WTC11 (cell line): ENCODE measurements at regions not wholly inside any gene's neighbourhood (a gene's known extent, or its start where the extent isn't known, plus 50 kb on each side); places are given as distances from the start of the nearest gene placed in this dataset.

Experiments used
- ATAC-seq: fragments of 200-7000 bp; cut with Tn5 transposase; 2 replicates; pipeline ENCODE4 v1.10.0; 2021; ENCODE audit warnings: mild to moderate bottlenecking, moderate library complexity
- CTCF ChIA-PET: fragments of 300-600 bp; sonication (Branson Sonifier 250); formaldehyde crosslinking; loops from one replicate; lab custom pipeline; 2021; ENCODE audit warnings: antibody characterized with exemption; lab: Charles Lee
- POLR2A ChIA-PET: fragments of 350-600 bp; sonication (Branson Sonifier 250); formaldehyde crosslinking; loops from one replicate; lab custom pipeline; 2021; ENCODE audit warnings: antibody characterized with exemption; lab: Charles Lee
- DNase-seq: peaks from one replicate; pipeline ENCODE4 v3.0.0; 2021; ENCODE audit warnings: low spot score
- H3K27ac Mint-ChIP-seq: 2 replicates; pipeline ENCODE4 v1.8.0; 2021; ENCODE audit warnings: mixed read lengths
- H3K27me3 Mint-ChIP-seq: 2 replicates; pipeline ENCODE4 v1.8.0; 2021; ENCODE audit warnings: low read depth, mild to moderate bottlenecking, moderate library complexity, mixed read lengths
- H3K36me3 Mint-ChIP-seq: 2 replicates; pipeline ENCODE4 v1.8.0; 2021; ENCODE audit warnings: mixed read lengths
- H3K4me1 Mint-ChIP-seq: 2 replicates; pipeline ENCODE4 v1.8.0; 2022; ENCODE audit warnings: mixed read lengths
- H3K4me3 Mint-ChIP-seq: 2 replicates; pipeline ENCODE4 v1.8.0; 2021; ENCODE audit warnings: mild to moderate bottlenecking, moderate library complexity, mixed read lengths
- H3K9me3 Mint-ChIP-seq: 2 replicates; pipeline ENCODE4 v1.8.0; 2021; ENCODE audit warnings: mixed read lengths
- CBFB ChIP-seq: sonication (generic); formaldehyde crosslinking; IDR thresholded peaks from 2 replicates; pipeline ENCODE4 v1.8.1; 2022; ENCODE audit warnings: mild to moderate bottlenecking, low read depth, missing genetic modification reagents
- CREM ChIP-seq: sonication (generic); formaldehyde crosslinking; IDR thresholded peaks from 2 replicates; pipeline ENCODE4 v1.8.1; 2022; ENCODE audit warnings: mild to moderate bottlenecking, missing genetic modification reagents, moderate library complexity
- ELF4 ChIP-seq: sonication (generic); formaldehyde crosslinking; IDR thresholded peaks from 2 replicates; pipeline ENCODE4 v1.8.1; 2022; ENCODE audit warnings: low read depth, mild to moderate bottlenecking, moderate library complexity, missing genetic modification reagents
- ETV6 ChIP-seq: sonication (generic); formaldehyde crosslinking; IDR thresholded peaks from 2 replicates; pipeline ENCODE4 v1.8.1; 2022; ENCODE audit warnings: mild to moderate bottlenecking, missing genetic modification reagents
- GABPB1 ChIP-seq: sonication (generic); formaldehyde crosslinking; IDR thresholded peaks from 2 replicates; pipeline ENCODE4 v1.8.1; 2023; ENCODE audit warnings: mild to moderate bottlenecking, missing genetic modification reagents
- IRF2 ChIP-seq: sonication (generic); formaldehyde crosslinking; IDR thresholded peaks from 2 replicates; pipeline ENCODE4 v1.8.0; 2022; ENCODE audit warnings: low read depth, missing genetic modification reagents, borderline replicate concordance
- JUN ChIP-seq: sonication (generic); formaldehyde crosslinking; IDR thresholded peaks from 2 replicates; pipeline ENCODE4 v1.8.0; 2023; ENCODE audit warnings: mild to moderate bottlenecking, missing genetic modification reagents
- RORB ChIP-seq: fragments of 250-450 bp; sonication (Bioruptor Pico); IDR thresholded peaks from 2 replicates; pipeline ENCODE4 v1.9.0; 2021; ENCODE audit warnings: mild to moderate bottlenecking
- ZNF219 ChIP-seq: sonication (generic); formaldehyde crosslinking; IDR thresholded peaks from 2 replicates; pipeline ENCODE4 v1.8.0; 2023; ENCODE audit warnings: missing genetic modification reagents, mild to moderate bottlenecking, borderline replicate concordance
- ZNF317 ChIP-seq: sonication (generic); formaldehyde crosslinking; IDR thresholded peaks from 2 replicates; pipeline ENCODE4 v1.8.1; 2023; ENCODE audit warnings: low read depth, mild to moderate bottlenecking, moderate library complexity, missing genetic modification reagents, borderline replicate concordance
- TF ChIP-seq, protein P1 (sequence below): fragments of 250-450 bp; sonication (Bioruptor Pico); IDR thresholded peaks from 2 replicates; pipeline ENCODE4 v2.1.2; 2022; ENCODE audit warnings: mild to moderate bottlenecking, moderate library complexity
- TF ChIP-seq, protein P2 (sequence below): sonication (generic); formaldehyde crosslinking; IDR thresholded peaks from 2 replicates; pipeline ENCODE4 v1.8.1; 2023; ENCODE audit warnings: mild to moderate bottlenecking, missing genetic modification reagents
- TF ChIP-seq, protein P3 (sequence below): sonication (generic); formaldehyde crosslinking; IDR thresholded peaks from 2 replicates; pipeline ENCODE4 v1.8.0; 2022; ENCODE audit warnings: missing genetic modification reagents
- TF ChIP-seq, protein P4 (sequence below): sonication (generic); formaldehyde crosslinking; conservative IDR thresholded peaks from 2 replicates; pipeline ENCODE4 v1.8.1; 2022; ENCODE audit warnings: mild to moderate bottlenecking, missing genetic modification reagents
- TF ChIP-seq, protein P5 (sequence below): fragments of 250-450 bp; sonication (Bioruptor Pico); IDR thresholded peaks from 2 replicates; pipeline ENCODE4 v1.9.0; 2021; ENCODE audit warnings: mild to moderate bottlenecking
- TF ChIP-seq, protein P6 (sequence below): sonication (generic); formaldehyde crosslinking; IDR thresholded peaks from 2 replicates; pipeline ENCODE4 v1.8.0; 2023; ENCODE audit warnings: missing genetic modification reagents, mild to moderate bottlenecking, borderline replicate concordance

DNA sequence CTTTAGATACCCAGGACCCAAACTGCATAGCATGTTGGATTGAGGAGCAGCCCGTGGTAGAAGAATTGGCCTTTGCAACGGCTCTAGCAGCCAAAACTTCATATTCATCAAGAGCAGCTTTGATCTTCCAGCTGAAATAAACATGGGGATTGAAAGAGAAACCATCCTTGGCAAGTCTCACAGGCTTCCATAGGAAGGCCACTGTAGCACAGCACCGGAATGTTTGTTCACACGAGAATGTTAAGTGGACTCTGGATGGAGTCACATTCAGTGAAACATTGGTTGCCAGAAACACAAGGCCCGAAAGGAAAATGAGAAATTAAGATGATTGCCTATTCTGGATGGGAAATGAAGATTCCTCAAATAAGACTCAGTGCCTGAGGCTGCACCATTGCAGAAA lies 97.4 kb downstream of the RAB18 start:
- TF ChIP-seq, protein P1, sequence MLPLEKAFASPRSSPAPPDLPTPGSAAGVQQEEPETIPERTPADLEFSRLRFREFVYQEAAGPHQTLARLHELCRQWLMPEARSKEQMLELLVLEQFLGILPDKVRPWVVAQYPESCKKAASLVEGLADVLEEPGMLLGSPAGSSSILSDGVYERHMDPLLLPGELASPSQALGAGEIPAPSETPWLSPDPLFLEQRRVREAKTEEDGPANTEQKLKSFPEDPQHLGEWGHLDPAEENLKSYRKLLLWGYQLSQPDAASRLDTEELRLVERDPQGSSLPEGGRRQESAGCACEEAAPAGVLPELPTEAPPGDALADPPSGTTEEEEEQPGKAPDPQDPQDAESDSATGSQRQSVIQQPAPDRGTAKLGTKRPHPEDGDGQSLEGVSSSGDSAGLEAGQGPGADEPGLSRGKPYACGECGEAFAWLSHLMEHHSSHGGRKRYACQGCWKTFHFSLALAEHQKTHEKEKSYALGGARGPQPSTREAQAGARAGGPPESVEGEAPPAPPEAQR (CRISPR knock-in tag), result no peak
- TF ChIP-seq JUN (CRISPR knock-in tag), result no peak
- no peak for TF ChIP-seq ETV6 (CRISPR knock-in tag)
- TF ChIP-seq GABPB1 (CRISPR knock-in tag), result no peak
- no peak for TF ChIP-seq ELF4 (CRISPR knock-in tag)
- TF ChIP-seq CREM (CRISPR knock-in tag), result no peak
- TF ChIP-seq, protein P2, sequence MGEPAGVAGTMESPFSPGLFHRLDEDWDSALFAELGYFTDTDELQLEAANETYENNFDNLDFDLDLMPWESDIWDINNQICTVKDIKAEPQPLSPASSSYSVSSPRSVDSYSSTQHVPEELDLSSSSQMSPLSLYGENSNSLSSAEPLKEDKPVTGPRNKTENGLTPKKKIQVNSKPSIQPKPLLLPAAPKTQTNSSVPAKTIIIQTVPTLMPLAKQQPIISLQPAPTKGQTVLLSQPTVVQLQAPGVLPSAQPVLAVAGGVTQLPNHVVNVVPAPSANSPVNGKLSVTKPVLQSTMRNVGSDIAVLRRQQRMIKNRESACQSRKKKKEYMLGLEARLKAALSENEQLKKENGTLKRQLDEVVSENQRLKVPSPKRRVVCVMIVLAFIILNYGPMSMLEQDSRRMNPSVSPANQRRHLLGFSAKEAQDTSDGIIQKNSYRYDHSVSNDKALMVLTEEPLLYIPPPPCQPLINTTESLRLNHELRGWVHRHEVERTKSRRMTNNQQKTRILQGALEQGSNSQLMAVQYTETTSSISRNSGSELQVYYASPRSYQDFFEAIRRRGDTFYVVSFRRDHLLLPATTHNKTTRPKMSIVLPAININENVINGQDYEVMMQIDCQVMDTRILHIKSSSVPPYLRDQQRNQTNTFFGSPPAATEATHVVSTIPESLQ (CRISPR knock-in tag), result no peak
- TF ChIP-seq ZNF219 (CRISPR knock-in tag), result no peak
- no peak for TF ChIP-seq ZNF317
- TF ChIP-seq, protein P3, sequence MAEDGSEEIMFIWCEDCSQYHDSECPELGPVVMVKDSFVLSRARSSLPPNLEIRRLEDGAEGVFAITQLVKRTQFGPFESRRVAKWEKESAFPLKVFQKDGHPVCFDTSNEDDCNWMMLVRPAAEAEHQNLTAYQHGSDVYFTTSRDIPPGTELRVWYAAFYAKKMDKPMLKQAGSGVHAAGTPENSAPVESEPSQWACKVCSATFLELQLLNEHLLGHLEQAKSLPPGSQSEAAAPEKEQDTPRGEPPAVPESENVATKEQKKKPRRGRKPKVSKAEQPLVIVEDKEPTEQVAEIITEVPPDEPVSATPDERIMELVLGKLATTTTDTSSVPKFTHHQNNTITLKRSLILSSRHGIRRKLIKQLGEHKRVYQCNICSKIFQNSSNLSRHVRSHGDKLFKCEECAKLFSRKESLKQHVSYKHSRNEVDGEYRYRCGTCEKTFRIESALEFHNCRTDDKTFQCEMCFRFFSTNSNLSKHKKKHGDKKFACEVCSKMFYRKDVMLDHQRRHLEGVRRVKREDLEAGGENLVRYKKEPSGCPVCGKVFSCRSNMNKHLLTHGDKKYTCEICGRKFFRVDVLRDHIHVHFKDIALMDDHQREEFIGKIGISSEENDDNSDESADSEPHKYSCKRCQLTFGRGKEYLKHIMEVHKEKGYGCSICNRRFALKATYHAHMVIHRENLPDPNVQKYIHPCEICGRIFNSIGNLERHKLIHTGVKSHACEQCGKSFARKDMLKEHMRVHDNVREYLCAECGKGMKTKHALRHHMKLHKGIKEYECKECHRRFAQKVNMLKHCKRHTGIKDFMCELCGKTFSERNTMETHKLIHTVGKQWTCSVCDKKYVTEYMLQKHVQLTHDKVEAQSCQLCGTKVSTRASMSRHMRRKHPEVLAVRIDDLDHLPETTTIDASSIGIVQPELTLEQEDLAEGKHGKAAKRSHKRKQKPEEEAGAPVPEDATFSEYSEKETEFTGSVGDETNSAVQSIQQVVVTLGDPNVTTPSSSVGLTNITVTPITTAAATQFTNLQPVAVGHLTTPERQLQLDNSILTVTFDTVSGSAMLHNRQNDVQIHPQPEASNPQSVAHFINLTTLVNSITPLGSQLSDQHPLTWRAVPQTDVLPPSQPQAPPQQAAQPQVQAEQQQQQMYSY (CRISPR knock-in tag), result no peak
- no peak for TF ChIP-seq CBFB (CRISPR knock-in tag)
- TF ChIP-seq, protein P4, sequence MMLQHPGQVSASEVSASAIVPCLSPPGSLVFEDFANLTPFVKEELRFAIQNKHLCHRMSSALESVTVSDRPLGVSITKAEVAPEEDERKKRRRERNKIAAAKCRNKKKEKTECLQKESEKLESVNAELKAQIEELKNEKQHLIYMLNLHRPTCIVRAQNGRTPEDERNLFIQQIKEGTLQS (CRISPR knock-in tag), result no peak
- no peak for TF ChIP-seq RORB (CRISPR knock-in tag)
- no peak for TF ChIP-seq IRF2 (CRISPR knock-in tag)
- TF ChIP-seq, protein P5, sequence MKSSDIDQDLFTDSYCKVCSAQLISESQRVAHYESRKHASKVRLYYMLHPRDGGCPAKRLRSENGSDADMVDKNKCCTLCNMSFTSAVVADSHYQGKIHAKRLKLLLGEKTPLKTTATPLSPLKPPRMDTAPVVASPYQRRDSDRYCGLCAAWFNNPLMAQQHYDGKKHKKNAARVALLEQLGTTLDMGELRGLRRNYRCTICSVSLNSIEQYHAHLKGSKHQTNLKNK, result no peak
- TF ChIP-seq, protein P6, sequence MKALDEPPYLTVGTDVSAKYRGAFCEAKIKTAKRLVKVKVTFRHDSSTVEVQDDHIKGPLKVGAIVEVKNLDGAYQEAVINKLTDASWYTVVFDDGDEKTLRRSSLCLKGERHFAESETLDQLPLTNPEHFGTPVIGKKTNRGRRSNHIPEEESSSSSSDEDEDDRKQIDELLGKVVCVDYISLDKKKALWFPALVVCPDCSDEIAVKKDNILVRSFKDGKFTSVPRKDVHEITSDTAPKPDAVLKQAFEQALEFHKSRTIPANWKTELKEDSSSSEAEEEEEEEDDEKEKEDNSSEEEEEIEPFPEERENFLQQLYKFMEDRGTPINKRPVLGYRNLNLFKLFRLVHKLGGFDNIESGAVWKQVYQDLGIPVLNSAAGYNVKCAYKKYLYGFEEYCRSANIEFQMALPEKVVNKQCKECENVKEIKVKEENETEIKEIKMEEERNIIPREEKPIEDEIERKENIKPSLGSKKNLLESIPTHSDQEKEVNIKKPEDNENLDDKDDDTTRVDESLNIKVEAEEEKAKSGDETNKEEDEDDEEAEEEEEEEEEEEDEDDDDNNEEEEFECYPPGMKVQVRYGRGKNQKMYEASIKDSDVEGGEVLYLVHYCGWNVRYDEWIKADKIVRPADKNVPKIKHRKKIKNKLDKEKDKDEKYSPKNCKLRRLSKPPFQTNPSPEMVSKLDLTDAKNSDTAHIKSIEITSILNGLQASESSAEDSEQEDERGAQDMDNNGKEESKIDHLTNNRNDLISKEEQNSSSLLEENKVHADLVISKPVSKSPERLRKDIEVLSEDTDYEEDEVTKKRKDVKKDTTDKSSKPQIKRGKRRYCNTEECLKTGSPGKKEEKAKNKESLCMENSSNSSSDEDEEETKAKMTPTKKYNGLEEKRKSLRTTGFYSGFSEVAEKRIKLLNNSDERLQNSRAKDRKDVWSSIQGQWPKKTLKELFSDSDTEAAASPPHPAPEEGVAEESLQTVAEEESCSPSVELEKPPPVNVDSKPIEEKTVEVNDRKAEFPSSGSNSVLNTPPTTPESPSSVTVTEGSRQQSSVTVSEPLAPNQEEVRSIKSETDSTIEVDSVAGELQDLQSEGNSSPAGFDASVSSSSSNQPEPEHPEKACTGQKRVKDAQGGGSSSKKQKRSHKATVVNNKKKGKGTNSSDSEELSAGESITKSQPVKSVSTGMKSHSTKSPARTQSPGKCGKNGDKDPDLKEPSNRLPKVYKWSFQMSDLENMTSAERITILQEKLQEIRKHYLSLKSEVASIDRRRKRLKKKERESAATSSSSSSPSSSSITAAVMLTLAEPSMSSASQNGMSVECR, result no peak
- Mint-ChIP-seq H3K27me3 (no peaks in the 10 kb centered on the region), H3K36me3 (no peaks in the 10 kb centered on the region), H3K9me3 (no peaks in the 10 kb centered on the region; the same call in 1 of the 2 replicates), H3K4me3 (no peak overlapping the region), H3K27ac (no peak overlapping the region), H3K4me1 (peaks cover 3% of the 10 kb centered on the region)
- CTCF ChIA-PET, result no interaction called here
- ATAC-seq, result no peak
- POLR2A ChIA-PET, result no interaction called here
- DNase-seq, result no peak
